Heart right ventricle (tissue), 16 donors: ENCODE measurements at regions not wholly inside any gene's neighbourhood (a gene's known extent, or its start where the extent isn't known, plus 50 kb on each side); places are given as distances from the start of the nearest gene placed in this dataset.
A peak's percentile ranks its signal among the peaks of the same experiment; 100 is the strongest.

Source experiments
- ATAC-seq, 8 donors: fragments of 200-7000 bp; cut with Tn5 transposase; one replicate each; pipeline ENCODE4 v1.9.1; 2020; ENCODE audit warnings: mild to moderate bottlenecking in 8 of 8, moderate library complexity in 8 of 8, moderate number of reproducible peaks in 1 of 8
- DNase-seq, 2 donors: peaks; one replicate each; pipeline ENCODE4 v3.0.0-alpha.2; 2020
- H3K27ac ChIP-seq, 10 donors: fragments of 200-600 bp; sonication (generic) in 2 of 10; one replicate each; pipeline versions ENCODE4 v1.5.0 to v1.8.0; 2020 to 2022; ENCODE audit warnings: mild to moderate bottlenecking in 3 of 10
- H3K27me3 ChIP-seq, 7 donors: fragments of 200-600 bp; one replicate each; pipeline ENCODE4 v1.8.0; 2021 to 2022; ENCODE audit warnings: mild to moderate bottlenecking in 2 of 7
- H3K36me3 ChIP-seq, 9 donors: fragments of 200-600 bp; sonication (generic) in 1 of 9; one replicate each; pipeline versions ENCODE4 v1.5.0 to v1.8.0; 2020 to 2022; ENCODE audit warnings: mild to moderate bottlenecking in 2 of 9
- H3K4me1 ChIP-seq, 9 donors: fragments of 200-600 bp; sonication (generic) in 1 of 9; one replicate each; pipeline versions ENCODE4 v1.5.0 to v1.8.0; 2020 to 2022; ENCODE audit warnings: mild to moderate bottlenecking in 4 of 9
- H3K4me3 ChIP-seq, 10 donors: fragments of 200-600 bp; sonication (generic) in 2 of 10; one replicate each; pipeline versions ENCODE4 v1.5.0 to v1.8.0; 2020 to 2022; ENCODE audit warnings: mild to moderate bottlenecking in 7 of 10, moderate library complexity in 2 of 10
- H3K9me3 ChIP-seq, 11 donors: fragments of 200-600 bp in 10 of 11; sonication (generic) in 2 of 11; one replicate each; pipeline versions ENCODE4 v1.5.0 to v1.8.0; 2013 to 2022; ENCODE audit warnings: mild to moderate bottlenecking in 2 of 11, control low read depth in 1 of 11, moderate library complexity in 1 of 11
- WGBS, 2 donors: extraction: QIAGEN DNeasy Blood & Tissue Kit; methylation state at CpG; one replicate each; pipeline ENCODE4 v1.1.7; 2013; ENCODE audit warnings: inconsistent platforms in 1 of 2; 5-methylcytosine and 5-hydroxymethylcytosine counted together
- intact Hi-C, 10 donors: fragments of 100-400 bp; cut with DNase I; formaldehyde crosslinking; loops; one replicate each; pipeline versions ENCODE4 v1.11.1 to v1.14.2; 2022
- TF ChIP-seq, protein P1 (sequence below), 9 donors: fragments of 200-600 bp; sonication (generic) in 2 of 9; IDR thresholded peaks; one replicate each; pipeline versions ENCODE4 v1.5.0 to v1.8.0; 2021 to 2022; ENCODE audit warnings: antibody characterized with exemption in 9 of 9, mild to moderate bottlenecking in 5 of 9, moderate library complexity in 1 of 9
- donor health status: Arrhythmogenic right ventricular cardiomyopathy.
- donor health status: ischemic (EF 13 %, LVEDD 7.1; RV severe dilation, severe dysfunction).
- donor health status: healthy with polysubstance abuse.
- donor health status: DM: no; HTN: yes; CAD: no.
- donor health status: DM: no; HTN: no; CAD: no.
- donor health status: ischemic (EF 25% LVEDD 6.9; RV normal size, moderate dysfunction).
- donor health status: ischemic (EF 25% LVEDD 5.7; RV mildly dilated, moderate dysfunction).
- donor health status: healthy.
- donor health status: DM: yes; HTN: yes; CAD: no.
- donor health status: Ischemic cardiomyopathy.
- donor health status: ischemic (EF 35%, LVEDD 5.7; RV mildly dilated, moderate dysfunction).
- donor health status: nonischemic (EF 11% LVEDD 7.7; RV severe dilation, severe dysfunction).
- donor health status: DM: yes; HTN: yes; CAD: no.
- donor health status: PGD.
- donor health status: ischemic (EF 29% LVEDD 5.4; RV normal size, mild dysfunction).
- donor health status: nonischemic (EF 23%, LVEDD 6.1; RV moderate dilation, normal function).

DNA sequence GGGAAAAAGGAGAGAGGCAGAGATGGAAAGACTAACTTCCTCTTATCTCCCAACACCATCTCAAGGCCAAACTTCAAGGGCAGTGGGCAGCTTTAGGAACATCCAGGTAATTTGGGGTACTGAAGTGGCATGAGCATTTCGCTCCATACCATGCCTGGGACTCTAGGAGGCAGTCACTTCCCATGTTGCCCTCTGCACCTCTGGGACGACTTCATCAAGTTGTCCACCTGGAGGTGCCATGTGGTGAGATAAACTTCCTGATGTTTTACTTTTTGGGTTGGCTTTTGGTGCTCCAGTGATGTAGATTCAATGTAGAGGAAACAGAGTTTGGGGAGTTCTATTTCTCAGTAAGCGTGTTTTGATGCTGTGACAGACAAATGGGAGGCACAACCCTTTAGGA, 56.3 kb upstream of the UPP2 start:
- Histone ChIP-seq H3K4me1 (peaks cover 0 to 34% (median 13%) of the 10 kb centered on the region in 9 donors), H3K36me3 (no peaks in the 10 kb centered on the region), H3K27ac (no peak overlapping the region), H3K27me3 (no peaks in the 10 kb centered on the region), H3K4me3 (no peak overlapping the region), H3K9me3 (no peaks in the 10 kb centered on the region)
- no peak for DNase-seq
- intact Hi-C loops = loop anchor here in 2 of 10 donors (10.0 kb wide), 2 partner anchors 129 to 409 kb away; partner anchors contain the start of genes CCDC148 (in 2 of the 2) and PKP4 (in 2 of the 2)
- no peak for ATAC-seq
- TF ChIP-seq, protein P1, sequence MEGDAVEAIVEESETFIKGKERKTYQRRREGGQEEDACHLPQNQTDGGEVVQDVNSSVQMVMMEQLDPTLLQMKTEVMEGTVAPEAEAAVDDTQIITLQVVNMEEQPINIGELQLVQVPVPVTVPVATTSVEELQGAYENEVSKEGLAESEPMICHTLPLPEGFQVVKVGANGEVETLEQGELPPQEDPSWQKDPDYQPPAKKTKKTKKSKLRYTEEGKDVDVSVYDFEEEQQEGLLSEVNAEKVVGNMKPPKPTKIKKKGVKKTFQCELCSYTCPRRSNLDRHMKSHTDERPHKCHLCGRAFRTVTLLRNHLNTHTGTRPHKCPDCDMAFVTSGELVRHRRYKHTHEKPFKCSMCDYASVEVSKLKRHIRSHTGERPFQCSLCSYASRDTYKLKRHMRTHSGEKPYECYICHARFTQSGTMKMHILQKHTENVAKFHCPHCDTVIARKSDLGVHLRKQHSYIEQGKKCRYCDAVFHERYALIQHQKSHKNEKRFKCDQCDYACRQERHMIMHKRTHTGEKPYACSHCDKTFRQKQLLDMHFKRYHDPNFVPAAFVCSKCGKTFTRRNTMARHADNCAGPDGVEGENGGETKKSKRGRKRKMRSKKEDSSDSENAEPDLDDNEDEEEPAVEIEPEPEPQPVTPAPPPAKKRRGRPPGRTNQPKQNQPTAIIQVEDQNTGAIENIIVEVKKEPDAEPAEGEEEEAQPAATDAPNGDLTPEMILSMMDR (IDR thresholded peaks at IDR 0.05) = no peak
- 80 to 86% methylated on average over 3 of the region's 3 CpGs for WGBS, 2 donors

DNA sequence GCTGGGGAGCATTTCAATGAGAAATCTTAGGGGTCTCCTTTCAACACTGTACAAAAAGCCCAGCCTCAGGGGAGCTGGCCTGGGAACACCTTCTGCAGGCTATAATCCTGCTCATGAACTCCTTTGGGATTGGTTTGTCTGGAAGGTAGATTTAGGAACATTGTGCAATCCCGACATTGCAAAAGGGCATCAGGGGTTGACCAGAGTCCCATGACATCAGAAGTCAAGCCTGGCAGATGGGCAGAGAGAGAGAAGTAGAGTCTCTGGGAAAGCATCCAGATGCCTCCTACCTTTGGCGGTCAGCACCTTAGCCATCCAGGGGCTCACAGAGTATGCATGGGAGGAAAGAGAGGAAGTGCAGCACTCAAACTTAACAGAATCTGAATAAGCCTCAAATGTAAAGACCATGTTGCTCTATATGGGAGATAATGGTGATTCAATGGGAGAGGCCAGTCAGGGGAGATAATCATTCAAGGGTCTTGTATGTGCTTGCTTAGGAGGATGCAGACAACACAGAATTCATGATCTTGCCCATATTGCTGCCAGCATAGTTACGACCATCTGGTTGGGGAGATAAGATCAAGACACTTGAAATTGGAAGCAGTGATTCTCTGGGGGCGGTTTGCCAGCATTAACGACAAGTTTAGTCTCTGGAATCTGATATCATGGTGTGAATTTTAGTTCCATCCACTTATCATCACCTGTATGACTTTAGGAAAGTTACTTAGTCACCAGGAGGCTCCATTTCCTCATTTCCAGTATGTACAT, 58.3 kb upstream of the UPP2 start:
- TF ChIP-seq, protein P1 (IDR thresholded peaks at IDR 0.05) = no peak
- Histone ChIP-seq H3K4me3 (no peak overlapping the region), H3K27ac (peak overlapping the region in 9 of 10 donors; percentile 11 to 68 (median 53)), H3K9me3 (no peaks in the 10 kb centered on the region), H3K27me3 (no peaks in the 10 kb centered on the region), H3K36me3 (no peaks in the 10 kb centered on the region), H3K4me1 (peaks cover 0 to 34% (median 13%) of the 10 kb centered on the region in 9 donors)
- intact Hi-C loops = loop anchor here in 2 of 10 donors (10.0 kb wide), 2 partner anchors 131 to 411 kb away; partner anchors contain the start of genes CCDC148 (in 2 of the 2) and PKP4 (in 2 of the 2)
- 65 to 68% methylated on average over 5 of the region's 5 CpGs for WGBS, 2 donors
- no peak for DNase-seq
- ATAC-seq = no peak

DNA sequence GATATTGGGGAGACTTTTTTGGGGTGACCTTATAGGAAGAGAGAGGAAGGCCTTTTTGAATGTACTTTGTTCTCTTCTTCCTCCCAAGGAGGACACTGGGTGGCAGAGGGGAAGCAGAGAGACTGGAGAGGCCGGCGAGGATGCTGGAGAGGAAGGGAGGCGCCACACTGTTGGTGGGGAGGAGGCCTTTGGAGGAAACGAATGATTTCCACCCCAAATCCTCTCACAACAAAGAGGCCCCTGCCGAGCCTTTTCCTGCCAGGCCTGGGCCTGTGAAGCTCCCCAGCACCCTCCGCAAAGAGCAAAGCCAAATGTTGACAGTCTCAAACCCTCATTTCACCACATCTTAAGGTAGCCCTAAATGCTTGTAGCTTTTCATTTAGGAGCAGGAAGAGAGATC, 59.0 kb upstream of the UPP2 start:
- Histone ChIP-seq H3K4me1 (peaks cover 0 to 29% (median 13%) of the 10 kb centered on the region in 9 donors), H3K27ac (peak overlapping the region in 8 of 10 donors; percentile 33 to 68 (median 57)), H3K9me3 (no peaks in the 10 kb centered on the region), H3K36me3 (no peaks in the 10 kb centered on the region), H3K4me3 (no peak overlapping the region), H3K27me3 (no peaks in the 10 kb centered on the region)
- intact Hi-C loops = loop anchor here in 2 of 10 donors (10.0 kb wide), 2 partner anchors 132 to 412 kb away; partner anchors contain the start of genes CCDC148 (in 2 of the 2) and PKP4 (in 2 of the 2)
- WGBS, 2 donors = 43 to 62% methylated on average over 6 of the region's 6 CpGs
- TF ChIP-seq, protein P1 (IDR thresholded peaks at IDR 0.05) = no peak
- DNase-seq (peak; percentile 14 to 19), ATAC-seq (peak in 7 of 8 donors; percentile 53 to 88 (median 65))

DNA sequence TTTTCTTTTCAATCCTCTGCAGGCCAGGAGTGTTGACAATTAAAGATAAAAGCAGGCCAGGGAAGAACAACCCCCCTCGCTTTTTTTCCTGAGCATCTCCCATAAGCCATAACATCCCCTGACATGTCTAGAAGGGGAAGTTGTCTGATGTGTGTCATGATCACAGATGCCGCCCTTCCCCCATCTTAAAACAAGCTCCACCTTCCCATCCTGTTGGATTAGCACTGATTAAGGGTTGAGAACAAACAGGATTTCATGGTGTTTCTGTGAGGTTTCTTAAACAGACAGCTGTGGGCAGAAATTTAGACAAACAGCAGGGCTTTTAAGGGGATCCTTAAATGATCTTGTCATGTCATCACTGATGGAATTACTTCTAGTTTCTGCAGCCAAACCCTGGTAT, 59.4 kb upstream of the UPP2 start:
- TF ChIP-seq, protein P1 (IDR thresholded peaks at IDR 0.05) = no peak
- no peaks in the 10 kb centered on the region for H3K27me3 ChIP-seq
- H3K4me3 ChIP-seq = no peak overlapping the region
- whole genome bisulfite sequencing, 2 donors = 34 to 41% methylated on average over 2 of the region's 2 CpGs
- no peaks in the 10 kb centered on the region for H3K9me3 ChIP-seq
- no peaks in the 10 kb centered on the region for H3K36me3 ChIP-seq
- peak overlapping the region in 8 of 10 donors; percentile 33 to 68 (median 57) for H3K27ac ChIP-seq
- ATAC-seq (peak in 7 of 8 donors; percentile 15 to 77 (median 68)), DNase-seq (no peak)
- H3K4me1 ChIP-seq = peaks cover 0 to 27% (median 13%) of the 10 kb centered on the region in 9 donors
- intact Hi-C loops = loop anchor here in 2 of 10 donors (10.0 kb wide), 2 partner anchors 133 to 413 kb away; partner anchors contain the start of genes CCDC148 (in 2 of the 2) and PKP4 (in 2 of the 2)
